B cell (primary cell): ENCODE measurements at regions not wholly inside any gene's neighbourhood (a gene's known extent, or its start where the extent isn't known, plus 50 kb on each side); places are given as distances from the start of the nearest gene placed in this dataset.

Source experiments
- ATAC-seq: fragments of 200-7000 bp; cut with Tn5 transposase; one replicate; pipeline ENCODE4 v1.10.0; 2021; ENCODE audit warnings: low read depth, mild to moderate bottlenecking, moderate number of reproducible peaks, moderate library complexity
- CTCF ChIA-PET: fragments of 350-600 bp; sonication (Branson Sonifier 250); formaldehyde crosslinking; loops from one replicate; lab custom pipeline; 2021; ENCODE audit warnings: antibody characterized with exemption, inconsistent platforms; lab: Charles Lee
- POLR2A ChIA-PET: fragments of 350-600 bp; sonication (Branson Sonifier 250); formaldehyde crosslinking; loops from one replicate; lab custom pipeline; 2021; ENCODE audit warnings: antibody characterized with exemption; lab: Charles Lee
- DNase-seq: peaks from one replicate; pipeline ENCODE4 v3.0.0; 2013
- H2AFZ ChIP-seq: 2 replicates; pipeline ENCODE4 v1.6.1; 2012; ENCODE audit warnings: mild to moderate bottlenecking, low read depth, low read length; ENCODE audit not compliant: insufficient read depth, poor library complexity, severe bottlenecking
- H3K27ac ChIP-seq, 2 donors: 1 replicate in 1 of 2; 2 replicates in 1 of 2; pipeline ENCODE4 v1.5.1; 2012 to 2013; ENCODE audit warnings: low read length in 2 of 2, mild to moderate bottlenecking in 2 of 2, moderate library complexity in 1 of 2
- H3K27me3 ChIP-seq, 4 experiments: fragments of 200-600 bp in 1 of 4; sonication (generic) in 1 of 4; replicated peaks in 1 of 4; 1 replicate in 2 of 4; 2 replicates in 2 of 4; pipeline versions ENCODE4 v1.6.1 to v1.7.0; 2013 to 2016; ENCODE audit warnings: low read length in 3 of 4, mild to moderate bottlenecking in 2 of 4, mixed read lengths in 1 of 4, moderate library complexity in 1 of 4; ENCODE audit not compliant: insufficient read depth in 4 of 4, control insufficient read depth in 3 of 4; ENCODE audit errors: control extremely low read depth in 1 of 4
- H3K36me3 ChIP-seq, 2 experiments: replicated peaks in 1 of 2; 1 replicate in 1 of 2; 2 replicates in 1 of 2; pipeline versions ENCODE4 v1.6.1 to v1.7.1; 2013; ENCODE audit warnings: low read length in 1 of 2; ENCODE audit not compliant: insufficient read depth in 2 of 2, control insufficient read depth in 1 of 2; ENCODE audit errors: control extremely low read depth in 1 of 2, extremely low read depth in 1 of 2
- H3K4me1 ChIP-seq, 2 donors: fragments of 200-600 bp in 1 of 2; sonication (generic) in 1 of 2; 1 replicate in 1 of 2; 2 replicates in 1 of 2; pipeline versions ENCODE4 v1.5.1 to v1.6.1; 2013 to 2017; ENCODE audit warnings: low read length in 2 of 2; ENCODE audit not compliant: control insufficient read depth in 2 of 2, insufficient read depth in 2 of 2
- H3K4me2 ChIP-seq: replicated peaks from 2 replicates; pipeline ENCODE3; 2012; ENCODE audit warnings: mild to moderate bottlenecking, low read depth, low read length; ENCODE audit not compliant: poor library complexity, severe bottlenecking
- H3K4me3 ChIP-seq, 5 experiments: fragments of 200-600 bp in 1 of 5; sonication (generic) in 1 of 5; 1 replicate in 3 of 5; 2 replicates in 2 of 5; pipeline versions ENCODE4 v1.5.1 to v1.7.0; 2011 to 2016; ENCODE audit warnings: low read length in 4 of 5, mild to moderate bottlenecking in 4 of 5, low read depth in 2 of 5, control low read depth in 1 of 5, moderate library complexity in 1 of 5; ENCODE audit not compliant: insufficient read depth in 1 of 5; ENCODE audit errors: control extremely low read depth in 1 of 5, extremely low read depth in 1 of 5
- H3K79me2 ChIP-seq: fragments of 200-600 bp; sonication (generic); one replicate; pipeline ENCODE4 v1.6.0; 2016; ENCODE audit warnings: low read length; ENCODE audit not compliant: control insufficient read depth, insufficient read depth
- H3K9ac ChIP-seq: fragments of 200-600 bp; sonication (generic); 2 replicates; pipeline ENCODE4 v1.6.1; 2017; ENCODE audit warnings: mild to moderate bottlenecking, low read length, moderate library complexity
- H3K9me3 ChIP-seq, 3 donors: one replicate each; pipeline versions ENCODE4 v1.6.1 to v1.7.1; 2013; ENCODE audit warnings: low read length in 2 of 3; ENCODE audit not compliant: control insufficient read depth in 2 of 3, insufficient read depth in 1 of 3; ENCODE audit errors: control extremely low read depth in 1 of 3
- H4K20me1 ChIP-seq: 2 replicates; pipeline ENCODE4 v1.6.0; 2012; ENCODE audit warnings: mild to moderate bottlenecking, low read length; ENCODE audit not compliant: insufficient read depth, control insufficient read depth, poor library complexity, severe bottlenecking
- H3K27ac Mint-ChIP-seq: one replicate; pipeline ENCODE4 v1.8.0; 2021; ENCODE audit warnings: mixed read lengths
- H3K27me3 Mint-ChIP-seq: one replicate; pipeline ENCODE4 v1.8.0; 2021; ENCODE audit warnings: mixed read lengths
- H3K4me1 Mint-ChIP-seq: one replicate; pipeline ENCODE4 v1.8.0; 2021; ENCODE audit warnings: mixed read lengths
- H3K4me3 Mint-ChIP-seq: one replicate; pipeline ENCODE4 v1.8.0; 2021; ENCODE audit warnings: mixed read lengths
- H3K9me3 Mint-ChIP-seq: one replicate; pipeline ENCODE4 v1.8.0; 2022; ENCODE audit warnings: mixed read lengths; ENCODE audit not compliant: insufficient read depth
- EZH2 ChIP-seq: IDR thresholded peaks from 2 replicates; pipeline ENCODE4 v1.6.1; 2012; ENCODE audit warnings: borderline replicate concordance, low read depth, mild to moderate bottlenecking, moderate library complexity, low read length; ENCODE audit not compliant: insufficient read depth, poor library complexity, severe bottlenecking
- WGBS: methylation state at CpG from one replicate; pipeline ENCODE4 v1.1.5; 2013; ENCODE audit warnings: missing lambda C conversion rate; ENCODE audit not compliant: insufficient coverage; 5-methylcytosine and 5-hydroxymethylcytosine counted together
- intact Hi-C: fragments of 100-400 bp; cut with micrococcal nuclease; formaldehyde crosslinking; loops from one replicate; pipeline ENCODE4 v1.10.0; 2022
- TF ChIP-seq, protein P1 (sequence below): fragments of 200-600 bp; IDR thresholded peaks from one replicate; pipeline ENCODE4 v1.8.0; 2022; ENCODE audit warnings: antibody characterized with exemption, mild to moderate bottlenecking

DNA sequence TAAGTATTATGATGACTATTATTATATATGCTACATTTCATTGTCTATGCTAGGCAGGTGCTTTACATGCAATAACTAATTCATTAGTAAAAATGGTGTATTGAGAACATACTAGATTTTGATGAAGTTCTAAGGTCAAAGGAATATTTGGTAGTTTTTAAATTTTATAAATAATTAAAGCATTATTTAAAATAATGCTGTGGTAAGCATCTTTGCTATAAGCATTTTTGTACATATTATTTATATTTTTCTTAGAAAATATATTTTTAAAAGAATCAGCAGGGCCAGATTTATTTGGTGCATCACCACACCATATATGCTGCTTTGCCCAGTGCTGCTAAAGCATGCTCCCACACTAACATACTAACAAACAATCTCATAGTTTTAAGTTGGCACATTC, 517.9 kb downstream of the C6orf118 start:
- H3K4me3 Mint-ChIP-seq = no peak overlapping the region
- no peak overlapping the region for H3K27ac ChIP-seq
- no peak for DNase-seq
- peaks cover 18% of the 10 kb centered on the region for H3K9me3 Mint-ChIP-seq
- H3K9ac ChIP-seq = no peak overlapping the region
- H3K4me1 Mint-ChIP-seq = no peaks in the 10 kb centered on the region
- H3K4me1 ChIP-seq = no peaks in the 10 kb centered on the region
- no peak overlapping the region for H3K27ac Mint-ChIP-seq
- peaks cover 0 to 3% (median 0%) of the 10 kb centered on the region in 3 donors for H3K9me3 ChIP-seq
- H3K4me2 ChIP-seq = no peak overlapping the region
- POLR2A ChIA-PET = no interaction called here
- no peaks in the 10 kb centered on the region for H4K20me1 ChIP-seq
- intact Hi-C loops = no loop called here
- no peak for ATAC-seq
- H3K36me3 ChIP-seq = no peaks in the 10 kb centered on the region
- CTCF ChIA-PET = no interaction called here
- H2AFZ ChIP-seq = no peak overlapping the region
- H3K4me3 ChIP-seq = no peak overlapping the region
- H3K79me2 ChIP-seq = no peaks in the 10 kb centered on the region
- no peaks in the 10 kb centered on the region for H3K27me3 ChIP-seq
- TF ChIP-seq, protein P1, sequence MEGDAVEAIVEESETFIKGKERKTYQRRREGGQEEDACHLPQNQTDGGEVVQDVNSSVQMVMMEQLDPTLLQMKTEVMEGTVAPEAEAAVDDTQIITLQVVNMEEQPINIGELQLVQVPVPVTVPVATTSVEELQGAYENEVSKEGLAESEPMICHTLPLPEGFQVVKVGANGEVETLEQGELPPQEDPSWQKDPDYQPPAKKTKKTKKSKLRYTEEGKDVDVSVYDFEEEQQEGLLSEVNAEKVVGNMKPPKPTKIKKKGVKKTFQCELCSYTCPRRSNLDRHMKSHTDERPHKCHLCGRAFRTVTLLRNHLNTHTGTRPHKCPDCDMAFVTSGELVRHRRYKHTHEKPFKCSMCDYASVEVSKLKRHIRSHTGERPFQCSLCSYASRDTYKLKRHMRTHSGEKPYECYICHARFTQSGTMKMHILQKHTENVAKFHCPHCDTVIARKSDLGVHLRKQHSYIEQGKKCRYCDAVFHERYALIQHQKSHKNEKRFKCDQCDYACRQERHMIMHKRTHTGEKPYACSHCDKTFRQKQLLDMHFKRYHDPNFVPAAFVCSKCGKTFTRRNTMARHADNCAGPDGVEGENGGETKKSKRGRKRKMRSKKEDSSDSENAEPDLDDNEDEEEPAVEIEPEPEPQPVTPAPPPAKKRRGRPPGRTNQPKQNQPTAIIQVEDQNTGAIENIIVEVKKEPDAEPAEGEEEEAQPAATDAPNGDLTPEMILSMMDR = no peak
- TF ChIP-seq EZH2 = no peak
- no peaks in the 10 kb centered on the region for H3K27me3 Mint-ChIP-seq

DNA sequence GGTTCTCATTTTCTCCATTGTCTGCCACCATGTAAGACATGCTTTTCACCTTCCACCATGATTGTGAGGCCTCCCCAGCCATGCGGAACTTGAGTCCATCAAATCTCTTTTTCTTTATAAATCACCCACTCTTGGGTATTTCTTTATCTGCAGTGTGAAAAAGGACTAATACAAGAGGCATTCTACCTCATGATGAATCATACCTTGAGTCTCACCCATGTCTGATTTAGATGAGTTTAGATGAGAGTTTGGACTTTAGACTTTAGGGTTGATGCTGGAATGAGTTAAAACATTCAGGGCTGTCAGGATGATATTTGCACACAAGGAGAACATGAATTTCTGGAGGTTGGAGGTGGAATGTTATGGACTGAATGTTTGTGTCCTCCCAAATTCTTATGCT, 545.6 kb downstream of the C6orf118 start:
- no CpG with 5 or more reads among the region's 1 CpG for WGBS
- ATAC-seq (no peak), DNase-seq (no peak)
- H3K27me3 ChIP-seq = no peaks in the 10 kb centered on the region
- no peaks in the 10 kb centered on the region for H4K20me1 ChIP-seq
- no peak overlapping the region for H2AFZ ChIP-seq
- no peak overlapping the region for H3K27ac ChIP-seq
- H3K4me2 ChIP-seq = no peak overlapping the region
- no peak overlapping the region for H3K4me3 ChIP-seq
- intact Hi-C loops = no loop called here
- Mint-ChIP-seq H3K9me3 (peaks cover 5% of the 10 kb centered on the region), H3K27ac (no peak overlapping the region), H3K4me1 (no peaks in the 10 kb centered on the region), H3K27me3 (no peaks in the 10 kb centered on the region), H3K4me3 (no peak overlapping the region)
- ChIA-PET CTCF (no interaction called here), POLR2A (no interaction called here)
- H3K9ac ChIP-seq = no peak overlapping the region
- TF ChIP-seq EZH2 = no peak
- TF ChIP-seq, protein P1 = no peak
- peaks cover 0 to 7% (median 0%) of the 10 kb centered on the region in 3 donors for H3K9me3 ChIP-seq
- no peaks in the 10 kb centered on the region for H3K36me3 ChIP-seq
- no peaks in the 10 kb centered on the region for H3K4me1 ChIP-seq
- no peaks in the 10 kb centered on the region for H3K79me2 ChIP-seq
